ENCODE measurements at regions not wholly inside any gene's neighbourhood (a gene's known extent, or its start where the extent isn't known, plus 50 kb on each side); places are given as distances from the start of the nearest gene placed in this dataset.

DNA sequence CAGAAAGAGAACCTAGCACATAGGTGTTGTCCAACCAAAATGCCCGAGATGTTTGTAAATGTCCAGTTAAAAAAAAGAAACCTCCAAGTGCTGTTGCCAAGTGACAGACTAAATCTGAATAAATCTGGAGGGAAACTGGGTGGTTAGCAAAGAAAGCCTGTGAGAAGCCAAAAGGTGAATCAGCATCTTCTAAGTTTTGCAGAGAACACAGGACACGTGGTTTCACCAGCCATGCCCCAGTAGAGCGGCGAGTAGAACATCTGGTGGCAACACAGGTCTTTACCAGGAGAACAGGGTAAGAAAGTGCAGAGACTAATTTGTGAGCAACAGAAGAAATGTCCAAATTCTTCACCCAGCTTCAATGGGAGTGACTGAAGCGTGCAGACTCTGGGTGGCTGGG, 986.0 kb downstream of the ROBO2 start:
- TF ChIP-seq TCF12 (IDR thresholded peaks at IDR 0.05): no peak
- no peak for TF ChIP-seq TCF12 (CRISPR knock-in tag; IDR thresholded peaks at IDR 0.05)
- TF ChIP-seq FOXJ3 (CRISPR knock-in tag; IDR thresholded peaks at IDR 0.05; ENCODE audit: borderline replicate concordance): no peak
- TF ChIP-seq, protein P1, sequence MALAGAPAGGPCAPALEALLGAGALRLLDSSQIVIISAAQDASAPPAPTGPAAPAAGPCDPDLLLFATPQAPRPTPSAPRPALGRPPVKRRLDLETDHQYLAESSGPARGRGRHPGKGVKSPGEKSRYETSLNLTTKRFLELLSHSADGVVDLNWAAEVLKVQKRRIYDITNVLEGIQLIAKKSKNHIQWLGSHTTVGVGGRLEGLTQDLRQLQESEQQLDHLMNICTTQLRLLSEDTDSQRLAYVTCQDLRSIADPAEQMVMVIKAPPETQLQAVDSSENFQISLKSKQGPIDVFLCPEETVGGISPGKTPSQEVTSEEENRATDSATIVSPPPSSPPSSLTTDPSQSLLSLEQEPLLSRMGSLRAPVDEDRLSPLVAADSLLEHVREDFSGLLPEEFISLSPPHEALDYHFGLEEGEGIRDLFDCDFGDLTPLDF (CRISPR knock-in tag; IDR thresholded peaks at IDR 0.05): no peak
